ENCODE measurements at regions not wholly inside any gene's neighbourhood (a gene's known extent, or its start where the extent isn't known, plus 50 kb on each side); places are given as distances from the start of the nearest gene placed in this dataset.

DNA sequence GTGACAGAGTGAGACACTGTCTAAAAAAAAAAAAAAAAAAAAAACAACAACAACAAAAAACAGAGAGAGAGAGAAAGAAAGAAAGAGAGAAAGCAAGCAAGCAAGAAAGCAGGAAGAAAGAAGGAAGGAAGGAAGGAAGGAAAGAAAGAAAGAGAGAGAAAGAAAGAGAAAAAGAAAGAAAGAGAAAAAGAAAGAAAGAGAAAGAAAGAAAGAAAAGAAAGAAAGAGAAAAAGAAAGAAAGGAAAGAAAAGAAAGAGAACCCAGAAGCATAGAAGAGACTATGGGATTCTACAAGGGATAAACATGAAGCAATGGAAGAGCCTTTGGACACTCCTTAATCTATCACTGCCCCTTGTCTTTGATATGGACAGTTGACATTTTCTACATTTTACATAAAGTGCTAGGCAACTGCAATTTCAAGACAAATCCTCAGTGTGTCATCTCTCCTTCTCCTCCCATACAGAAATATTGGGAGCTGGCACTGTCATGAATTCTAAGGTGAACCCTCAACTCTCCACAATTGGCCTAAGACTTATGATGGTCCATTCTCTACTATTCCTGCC is 151.9 kb upstream of the CPM start:
- intact Hi-C loops (cut with DNase I) = no loop called here
- no peak for DNase-seq
- ATAC-seq = no peak

DNA sequence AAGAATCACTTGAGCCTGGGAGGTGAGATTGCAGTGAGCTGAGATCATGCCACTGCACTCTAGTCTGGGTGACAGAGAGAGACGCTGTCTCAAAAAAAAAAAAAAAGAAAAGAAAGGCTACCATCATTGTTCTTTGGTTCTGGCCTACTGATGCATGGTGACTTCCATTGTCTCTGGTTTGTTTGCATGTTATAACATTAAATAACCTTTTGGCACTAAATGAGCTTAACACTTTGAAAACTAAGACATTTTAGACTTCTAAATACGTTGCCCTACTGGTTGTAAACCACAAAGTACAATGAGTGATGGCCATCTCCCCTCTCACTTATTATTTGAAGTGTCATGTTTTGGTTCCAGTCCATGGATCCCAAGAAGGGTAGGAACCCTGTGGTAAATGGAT is 152.9 kb upstream of the CPM start:
- intact Hi-C loops (cut with DNase I) = no loop called here
- DNase-seq = no peak
- ATAC-seq = no peak

DNA sequence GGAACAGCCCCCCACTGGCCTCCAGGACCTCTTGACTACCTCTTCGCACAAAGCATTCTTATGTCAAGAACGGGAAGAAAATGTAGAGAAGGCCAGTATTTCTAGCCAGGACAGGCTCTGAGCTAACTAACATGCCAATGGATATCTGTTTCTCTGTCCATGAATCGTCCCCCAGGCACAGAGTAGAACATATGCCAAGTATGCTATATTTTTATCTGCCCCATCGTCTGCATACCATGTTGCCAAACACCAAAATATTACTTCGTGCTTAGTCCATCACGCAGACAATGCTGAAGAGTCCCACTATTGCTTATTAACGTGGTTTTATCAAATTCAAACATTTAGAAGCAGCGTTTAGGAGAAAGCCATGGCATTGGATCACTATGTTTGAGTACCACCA is 151.4 kb upstream of the CPSF6 start:
- ATAC-seq = no peak
- intact Hi-C loops (cut with DNase I) = no loop called here
- DNase-seq = no peak

DNA sequence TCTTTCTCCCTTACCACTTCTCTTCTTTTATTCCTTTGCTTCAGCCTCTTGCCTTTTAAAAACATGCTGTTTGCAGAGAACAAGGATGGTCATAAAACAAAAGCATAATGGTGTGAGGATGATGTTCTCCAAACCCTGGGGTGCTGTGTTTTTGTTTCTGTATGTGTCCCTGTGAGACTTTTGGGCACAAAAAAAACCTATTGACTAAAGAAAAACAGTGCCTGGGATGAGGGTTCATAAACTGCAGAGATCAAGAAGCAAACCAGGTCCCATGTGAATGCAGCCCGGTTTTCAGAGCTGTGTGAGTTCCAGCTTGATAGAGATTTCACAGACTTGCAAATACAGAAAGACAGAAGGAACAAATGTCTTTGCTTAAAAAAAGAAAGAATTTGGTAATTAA is 148.6 kb upstream of the CPSF6 start:
- no peak for ATAC-seq
- no peak for DNase-seq
- intact Hi-C loops (cut with DNase I) = no loop called here

DNA sequence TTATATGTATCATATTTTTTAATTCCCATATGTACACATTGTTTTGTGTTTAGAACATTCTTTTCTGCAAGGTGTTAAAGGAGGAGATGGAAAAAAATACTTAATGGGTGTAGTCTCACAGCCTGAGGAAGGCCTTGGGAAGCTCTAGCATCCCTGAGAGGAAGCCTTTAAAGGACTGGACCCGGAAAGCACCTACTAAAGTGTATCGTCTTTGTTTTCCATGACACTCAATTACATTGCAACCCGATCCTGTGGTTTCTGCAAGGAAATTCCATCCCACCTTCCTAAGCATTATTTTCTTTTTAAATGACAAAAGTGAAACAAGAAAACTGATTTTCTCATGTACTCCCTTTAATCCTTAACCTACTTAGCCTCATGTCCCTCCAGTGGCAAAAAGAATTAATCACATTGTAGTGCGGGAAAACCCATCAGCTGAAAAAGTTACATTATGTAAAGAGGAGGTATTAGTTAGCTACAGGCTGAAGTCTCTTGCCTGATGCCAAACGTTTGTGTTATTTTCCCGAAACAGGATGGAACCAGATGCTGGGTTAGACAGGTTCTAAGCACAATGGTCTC is 147.8 kb upstream of the CPSF6 start:
- intact Hi-C loops (cut with DNase I) = no loop called here
- no peak for DNase-seq
- no peak for ATAC-seq

DNA sequence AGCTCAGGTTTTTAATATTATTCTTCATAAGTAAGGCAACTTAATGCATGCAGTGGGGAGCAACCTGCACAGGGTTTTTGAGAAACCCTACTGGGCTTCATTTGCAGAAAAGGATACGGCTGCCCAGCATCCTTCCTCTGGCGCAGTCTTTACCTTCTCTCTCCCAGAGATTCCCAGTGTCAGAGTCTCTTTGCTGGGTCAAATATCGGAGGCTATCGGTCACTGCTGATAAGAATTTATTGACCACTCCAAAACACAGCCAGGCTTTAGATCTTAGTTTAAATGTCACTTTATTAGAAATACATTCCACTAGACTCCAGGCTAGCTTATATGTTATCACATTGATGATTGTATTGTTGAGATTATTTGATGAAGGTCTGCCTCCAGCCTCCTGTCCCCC is 147.2 kb upstream of the CPSF6 start:
- no peak for DNase-seq
- no peak for ATAC-seq
- intact Hi-C loops (cut with DNase I) = no loop called here

DNA sequence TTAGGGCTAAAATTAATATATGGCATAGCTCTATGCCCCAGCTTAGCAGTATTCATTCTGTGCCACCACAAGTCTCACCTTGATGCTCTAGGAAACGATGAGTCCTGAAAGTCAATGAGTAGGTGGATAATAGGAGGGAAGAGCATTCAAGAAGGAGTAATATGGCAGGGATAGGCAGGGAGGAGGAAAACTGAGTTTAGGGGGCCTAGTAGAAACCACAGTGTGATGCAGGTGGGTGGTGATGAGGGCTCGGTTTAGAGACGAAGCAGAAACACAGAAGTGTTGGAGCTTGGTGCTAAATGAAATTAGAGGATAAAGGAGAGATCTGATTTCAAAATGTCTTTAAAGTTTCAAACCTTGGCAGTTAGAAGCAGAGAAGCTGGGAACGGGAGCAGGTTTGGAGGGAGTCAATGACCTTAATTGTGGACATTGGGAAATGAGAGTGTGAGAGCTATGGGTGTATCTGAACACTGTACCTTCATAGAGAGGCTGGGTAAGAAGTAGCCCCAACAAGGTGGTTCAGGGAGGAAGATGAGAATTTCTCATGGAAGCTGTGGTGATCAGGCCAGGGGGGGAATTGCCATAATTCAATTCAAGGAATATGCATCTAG is 144.7 kb upstream of the CPSF6 start:
- no peak for DNase-seq
- intact Hi-C loops (cut with DNase I) = no loop called here
- no peak for ATAC-seq

DNA sequence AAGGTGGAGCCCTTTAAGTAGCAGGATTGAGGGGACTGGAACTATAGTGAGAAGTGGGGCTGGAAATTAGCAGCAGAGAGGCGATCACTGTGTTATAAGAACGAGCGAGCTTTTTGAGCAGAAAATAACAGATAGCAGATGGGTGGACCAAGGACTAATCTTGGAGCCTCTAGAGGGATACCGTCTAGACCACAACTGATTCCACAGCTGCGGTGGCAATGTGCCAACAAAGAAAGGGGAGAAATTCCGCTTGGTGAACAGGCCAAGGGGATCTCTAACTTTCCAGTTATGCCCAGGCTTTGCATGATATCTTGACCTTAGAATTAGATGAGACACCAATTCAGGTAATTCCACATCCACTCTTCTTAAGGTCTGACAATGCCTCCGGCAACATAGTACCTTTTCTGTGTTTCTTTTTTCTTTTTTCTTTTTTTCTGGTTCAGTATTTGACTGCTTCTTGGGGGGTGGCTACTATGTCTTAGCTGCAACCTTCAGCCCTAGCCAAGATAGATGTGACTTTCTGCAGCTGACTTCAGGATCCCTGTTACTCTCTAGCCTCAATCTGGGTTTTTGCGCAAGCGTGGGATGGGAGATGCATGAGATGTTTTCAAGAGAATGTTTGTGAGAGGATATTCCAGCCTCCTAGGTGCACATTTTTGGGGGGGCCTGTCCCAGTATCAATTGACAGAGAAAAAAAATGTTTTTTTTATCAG is 143.4 kb upstream of the CPSF6 start:
- intact Hi-C loops (cut with DNase I) = no loop called here
- no peak for ATAC-seq
- DNase-seq = no peak

DNA sequence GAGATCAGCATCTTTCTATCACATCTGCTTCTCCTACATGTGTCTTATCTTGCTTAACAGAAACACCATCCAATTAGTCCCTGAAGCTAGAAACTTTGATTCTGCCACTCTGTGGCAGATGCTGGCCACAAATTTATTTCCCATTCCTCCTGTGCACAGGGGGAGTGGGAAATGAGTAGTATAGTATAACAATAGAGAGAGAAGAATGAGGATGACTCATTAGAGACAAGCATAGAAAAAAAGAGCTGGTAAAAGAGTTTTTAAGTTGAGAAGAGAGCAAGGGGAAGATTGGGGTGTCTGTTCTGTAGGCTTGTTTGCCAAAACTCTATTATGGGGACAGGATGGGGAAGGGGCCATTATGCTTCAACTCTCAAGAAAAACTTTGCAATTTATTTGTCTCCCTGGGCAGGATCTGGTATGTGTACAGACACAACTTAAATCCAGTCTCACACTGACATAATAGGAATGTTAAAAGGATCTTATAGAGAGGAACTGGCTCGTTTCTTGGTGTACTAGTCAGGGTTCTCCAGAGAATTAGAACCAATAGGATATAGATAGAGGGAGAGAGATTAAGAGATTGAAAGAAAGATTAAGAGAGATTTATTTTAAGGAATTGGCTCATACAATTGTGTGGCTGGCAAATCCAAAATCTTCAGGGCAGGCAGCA is 142.6 kb upstream of the CPSF6 start:
- intact Hi-C loops (cut with DNase I) = no loop called here
- DNase-seq (no peak), ATAC-seq (no peak)

DNA sequence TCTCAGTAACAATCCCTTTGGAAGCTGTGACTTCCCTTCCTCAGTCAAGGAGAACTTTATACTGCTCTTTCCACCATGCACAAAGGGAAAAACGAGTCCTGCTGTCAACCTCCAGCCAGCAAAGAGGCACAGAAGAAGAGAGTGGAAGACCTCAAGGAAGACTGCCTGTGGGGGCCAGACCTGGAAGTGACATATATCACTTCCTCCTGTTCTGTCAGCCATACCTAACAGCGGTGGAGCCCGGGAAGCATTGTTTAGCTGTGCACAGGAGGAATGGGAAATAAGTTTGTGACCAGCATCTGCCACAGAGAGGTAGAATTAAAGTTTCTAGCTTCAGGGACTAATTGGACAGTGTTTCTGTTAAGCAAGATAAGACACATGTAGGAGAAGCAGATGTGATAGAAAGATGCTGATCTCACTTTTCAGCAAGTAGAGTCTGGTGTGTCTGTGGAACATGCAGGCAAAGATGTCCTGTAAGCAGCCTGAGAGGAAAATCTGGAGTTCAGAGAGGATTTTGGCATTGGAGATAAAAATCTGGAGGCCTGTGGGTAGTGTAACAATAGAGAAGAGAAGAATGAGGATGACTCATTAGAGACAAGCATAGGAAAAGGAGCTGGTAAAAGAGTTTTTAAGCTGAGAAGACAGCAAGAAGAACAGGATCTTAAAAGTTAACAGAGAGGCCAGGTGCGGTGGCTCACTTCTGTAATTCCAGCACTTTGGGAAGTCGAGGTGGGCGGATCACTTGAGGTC is 141.6 kb upstream of the CPSF6 start:
- DNase-seq = no peak
- intact Hi-C loops (cut with DNase I) = no loop called here
- no peak for ATAC-seq

DNA sequence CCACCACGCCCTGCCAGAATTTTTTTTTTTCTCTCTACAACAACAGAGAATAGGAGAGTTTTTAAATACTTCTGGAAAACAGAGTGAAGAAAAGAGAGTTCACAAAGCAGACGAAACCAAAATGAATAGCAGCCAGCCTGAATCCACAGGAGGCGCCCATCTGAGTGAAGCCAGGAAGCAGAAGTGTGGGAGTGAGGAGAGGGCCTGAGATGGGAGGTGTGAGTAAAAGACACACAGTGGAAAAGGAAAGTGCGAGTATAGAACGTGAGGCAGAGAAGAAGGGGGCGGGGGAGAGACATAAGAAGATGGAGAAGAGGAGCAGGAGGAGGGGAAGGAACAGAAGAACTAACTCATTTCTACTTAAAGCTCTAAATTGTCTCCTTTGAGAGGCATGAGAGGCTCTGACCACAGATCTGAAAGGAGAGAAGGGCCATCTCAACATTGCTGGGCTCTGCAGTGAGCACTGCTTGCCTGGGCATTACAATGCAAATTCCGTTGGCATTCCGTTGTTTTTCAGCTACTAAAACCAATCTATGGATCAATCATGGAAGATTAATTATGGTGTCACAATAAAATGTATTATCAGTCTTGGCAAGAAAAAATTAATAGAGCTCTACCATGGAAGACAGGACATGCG is 140.1 kb upstream of the CPSF6 start:
- DNase-seq (no peak), ATAC-seq (peak in 1 of 2 donors; percentile 19)
- intact Hi-C loops (cut with DNase I) = no loop called here

DNA sequence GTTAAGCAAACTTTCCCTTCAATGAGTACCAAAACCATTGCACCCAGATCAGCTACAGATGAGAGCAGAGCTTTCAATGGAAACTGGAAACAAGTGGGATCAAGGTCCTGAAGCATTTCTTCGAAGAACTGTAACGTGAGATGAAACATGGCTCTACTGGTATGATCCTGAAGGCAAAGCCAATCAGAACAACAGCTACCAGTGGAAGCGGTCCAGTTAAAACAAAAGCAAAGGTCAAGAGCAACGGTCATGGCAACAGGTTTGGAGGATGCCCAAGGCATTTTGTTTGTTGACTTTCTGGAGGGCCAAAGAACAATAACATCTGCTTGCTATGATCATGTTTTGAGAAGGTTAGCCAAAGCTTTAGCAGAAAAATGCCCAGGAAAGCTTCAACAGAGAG is 137.9 kb upstream of the CPSF6 start:
- intact Hi-C loops (cut with DNase I) = no loop called here
- ATAC-seq (no peak), DNase-seq (no peak)

DNA sequence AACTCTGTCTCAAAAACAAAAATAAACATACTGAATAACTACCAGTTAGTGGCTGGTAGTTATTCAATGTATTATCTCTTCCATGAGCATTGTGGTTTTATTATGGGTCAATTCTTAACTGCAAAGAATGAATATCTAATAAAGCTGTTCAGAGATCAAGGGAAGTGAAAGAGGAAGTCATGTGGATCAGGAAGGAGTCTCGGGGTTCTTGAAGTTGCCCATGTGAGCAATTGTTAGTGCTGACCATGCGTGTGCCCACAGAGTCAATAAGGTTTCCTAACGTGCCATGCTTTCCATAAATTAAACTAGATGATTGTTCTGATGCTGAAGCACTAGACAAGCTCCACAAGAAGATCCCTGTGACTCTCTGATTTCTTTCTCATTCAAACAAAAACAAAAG is 136.5 kb upstream of the CPSF6 start:
- ATAC-seq = peak in 1 of 2 donors; percentile 58

DNA sequence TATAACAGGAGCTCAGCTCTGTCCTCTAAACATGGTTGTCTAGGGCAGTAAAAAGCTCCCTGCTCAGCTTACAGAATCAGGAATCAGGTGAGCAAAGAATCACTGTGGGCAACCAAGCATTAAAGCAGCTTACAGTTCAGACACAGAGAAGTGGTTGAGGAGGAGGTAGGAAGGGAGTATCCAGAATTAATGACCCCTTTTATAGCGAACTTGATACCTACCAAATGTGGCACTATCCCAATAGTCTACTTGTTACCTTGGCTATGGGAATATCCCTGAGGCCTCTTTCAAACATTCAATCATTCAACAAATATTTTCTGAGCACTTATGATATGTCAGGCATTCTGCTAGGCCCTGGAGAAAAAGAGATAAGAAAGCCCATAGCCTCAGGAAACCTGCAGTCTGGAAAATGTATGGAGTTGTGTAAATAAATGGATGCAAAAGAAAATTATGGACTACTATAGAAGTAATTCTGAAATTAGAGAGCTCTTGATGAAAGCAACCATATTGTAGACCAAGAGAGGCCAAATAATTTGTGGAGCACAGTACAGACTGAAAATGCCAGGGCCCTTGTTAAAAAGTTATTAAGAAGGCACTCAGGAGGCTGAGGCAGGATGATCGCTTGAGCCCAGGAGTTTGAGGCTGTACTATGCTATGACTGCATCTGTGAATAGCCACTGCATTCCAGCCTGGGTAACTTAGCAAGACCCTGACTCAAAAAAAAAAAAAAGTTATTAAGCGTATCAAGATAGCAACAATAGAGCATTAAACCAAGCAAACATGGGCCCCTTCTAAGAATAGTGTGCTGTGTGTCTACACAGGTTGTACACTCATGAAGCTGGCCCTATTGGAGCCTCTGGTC is 134.0 kb upstream of the CPSF6 start:
- intact Hi-C loops (cut with DNase I) = no loop called here
- no peak for ATAC-seq
- DNase-seq = no peak

More for the DNA sequence above, 136.5 kb upstream of the CPSF6 start:
- intact Hi-C loops (cut with DNase I) = no loop called here
- DNase-seq = no peak

DNA sequence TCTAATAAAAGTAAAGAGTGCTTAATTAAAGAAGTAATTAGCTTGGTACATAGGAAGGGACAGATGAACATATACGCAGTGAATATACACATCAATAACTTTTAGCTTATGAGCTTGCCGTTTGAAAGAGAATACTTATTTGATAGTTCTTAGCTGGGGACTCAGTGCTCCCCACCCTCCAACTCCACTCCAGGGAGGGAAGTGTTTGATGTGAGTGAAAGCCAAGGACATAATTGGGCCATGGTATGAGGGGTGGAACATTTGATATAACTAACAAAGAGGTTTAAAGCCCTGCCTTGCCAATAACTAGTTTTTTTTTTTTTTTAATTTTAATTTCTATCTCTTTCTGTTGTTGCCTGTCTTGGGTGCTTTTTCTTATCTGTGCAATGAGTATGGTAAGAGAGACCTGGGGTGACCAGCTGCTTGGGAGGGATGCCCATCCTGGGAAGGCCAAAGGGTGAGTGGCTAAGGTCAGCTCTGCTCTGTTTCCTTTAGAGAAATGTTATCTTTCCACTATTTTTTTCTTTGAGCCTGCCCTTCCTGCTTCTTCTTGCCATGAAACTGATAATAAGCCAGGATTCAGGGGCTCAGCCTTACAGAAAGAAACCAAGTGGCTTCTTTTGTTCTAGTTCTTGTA is 132.8 kb upstream of the CPSF6 start:
- ATAC-seq = peak in 1 of 2 donors; percentile 36
- no peak for DNase-seq
- intact Hi-C loops (cut with DNase I) = no loop called here

DNA sequence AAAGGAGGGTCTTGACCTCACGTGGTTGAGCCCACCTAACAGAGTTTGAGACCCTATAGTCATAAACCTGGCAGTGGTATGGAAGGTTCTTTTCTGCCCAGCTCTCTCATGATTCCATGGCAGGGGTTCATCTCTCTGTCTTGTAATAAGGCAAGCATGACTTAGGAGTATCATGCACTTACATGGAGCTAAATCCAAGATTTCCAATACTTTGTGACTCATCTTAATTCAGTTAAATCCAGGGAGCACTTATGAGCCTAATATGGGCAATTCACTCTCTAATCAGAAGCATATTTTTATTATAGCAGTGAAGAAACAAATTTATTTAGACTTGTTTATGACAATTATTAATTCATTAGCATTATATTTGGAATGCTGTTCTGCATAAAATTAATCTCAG is 131.8 kb upstream of the CPSF6 start:
- ATAC-seq (no peak), DNase-seq (no peak)
- intact Hi-C loops (cut with DNase I) = no loop called here

DNA sequence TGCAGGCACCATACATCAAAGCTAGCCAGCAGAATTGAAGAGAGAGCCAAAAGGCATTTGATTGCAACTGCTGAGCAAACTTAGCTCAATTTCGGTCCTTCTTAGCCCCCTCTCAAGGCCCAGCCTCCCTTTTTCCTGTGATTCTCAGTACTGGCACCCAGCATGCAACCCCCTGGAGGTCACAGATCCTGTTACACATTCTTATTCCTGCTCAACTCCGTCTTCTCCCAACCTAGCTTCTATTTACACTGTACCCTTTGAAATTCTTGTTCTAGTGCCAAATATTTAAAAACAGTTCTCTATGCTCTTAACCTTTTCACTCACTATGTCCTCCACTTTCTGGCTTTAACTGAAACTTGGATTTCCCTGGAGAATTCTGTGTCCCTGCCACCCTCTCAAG is 131.3 kb upstream of the CPSF6 start:
- intact Hi-C loops (cut with DNase I) = no loop called here
- ATAC-seq (peak in 1 of 2 donors; percentile 18), DNase-seq (no peak)

DNA sequence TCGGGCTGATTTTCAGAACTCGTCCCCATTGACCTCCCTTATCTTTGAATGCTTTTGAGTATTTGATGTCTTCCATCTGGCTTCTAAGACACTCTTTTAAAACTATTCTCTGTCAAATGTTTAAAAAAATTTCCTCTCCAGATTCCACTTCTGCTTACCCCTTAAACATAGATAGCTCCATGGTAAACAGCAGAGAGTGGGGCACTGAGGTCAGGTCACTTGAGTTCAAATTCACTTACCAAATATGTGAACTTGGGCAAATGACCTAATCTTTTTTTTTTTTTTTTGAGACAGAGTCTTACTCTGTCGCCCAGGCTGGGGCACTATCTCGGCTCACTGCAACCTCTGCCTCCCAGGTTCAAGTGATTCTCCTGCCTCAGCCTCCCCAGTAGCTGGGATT is 126.8 kb upstream of the CPSF6 start:
- ATAC-seq = no peak
- intact Hi-C loops (cut with DNase I) = no loop called here
- no peak for DNase-seq
